SK-N-SH treated with all-trans-retinoic acid at 6 μM for 48 hours (cell line): ENCODE measurements at regions not wholly inside any gene's neighbourhood (a gene's known extent, or its start where the extent isn't known, plus 50 kb on each side); places are given as distances from the start of the nearest gene placed in this dataset.
A peak's percentile ranks its signal among the peaks of the same experiment; 100 is the strongest.

Experiments used
- ATAC-seq: fragments of 200-7000 bp; cut with Tn5 transposase; 3 replicates; pipeline ENCODE4 v1.9.1; 2020; ENCODE audit warnings: mild to moderate bottlenecking, moderate library complexity
- ARNTL ChIP-seq: fragments of 450-650 bp; formaldehyde crosslinking; IDR thresholded peaks from 2 replicates; pipeline ENCODE4 v1.5.0; 2020; ENCODE audit warnings: low read depth, mild to moderate bottlenecking, moderate library complexity, borderline replicate concordance
- BACH2 ChIP-seq: fragments of 250-450 bp; sonication (Bioruptor Pico); IDR thresholded peaks from 2 replicates; pipeline ENCODE4 v1.9.0; 2021; ENCODE audit warnings: mild to moderate bottlenecking, borderline replicate concordance
- CREB5 ChIP-seq: fragments of 250-450 bp; sonication (Bioruptor Pico); IDR thresholded peaks from 2 replicates; pipeline ENCODE4 v1.5.1; 2020; ENCODE audit warnings: low read depth, mild to moderate bottlenecking, moderate library complexity
- CSDC2 ChIP-seq: fragments of 250-450 bp; sonication (Bioruptor Pico); IDR thresholded peaks from 2 replicates; pipeline ENCODE4 v1.5.0; 2020; ENCODE audit warnings: mild to moderate bottlenecking, moderate library complexity
- CSRNP3 ChIP-seq: fragments of 250-450 bp; sonication (Bioruptor Pico); IDR thresholded peaks from 2 replicates; pipeline ENCODE4 v1.5.1; 2021; ENCODE audit warnings: mild to moderate bottlenecking, moderate library complexity
- ESRRG ChIP-seq: fragments of 250-450 bp; sonication (Bioruptor Pico); IDR thresholded peaks from 2 replicates; pipeline ENCODE4 v1.6.1; 2021; ENCODE audit warnings: mild to moderate bottlenecking
- GLIS3 ChIP-seq: fragments of 250-450 bp; sonication (Bioruptor Pico); IDR thresholded peaks from 2 replicates; pipeline ENCODE4 v1.5.0; 2020; ENCODE audit warnings: mild to moderate bottlenecking, moderate library complexity
- ISL1 ChIP-seq: fragments of 250-450 bp; sonication (Bioruptor Pico); IDR thresholded peaks from 2 replicates; pipeline ENCODE4 v2.1.2; 2022; ENCODE audit warnings: mild to moderate bottlenecking, moderate library complexity
- OSR1 ChIP-seq: fragments of 250-450 bp; sonication (Bioruptor Pico); IDR thresholded peaks from 2 replicates; pipeline ENCODE4 v1.8.0; 2022; ENCODE audit warnings: moderate library complexity, mild to moderate bottlenecking, inconsistent platforms
- PPARA ChIP-seq: fragments of 250-450 bp; sonication (Bioruptor Pico); IDR thresholded peaks from 2 replicates; pipeline ENCODE4 v1.5.0; 2020; ENCODE audit warnings: mild to moderate bottlenecking, borderline replicate concordance
- RARB ChIP-seq: fragments of 250-450 bp; sonication (Bioruptor Pico); IDR thresholded peaks from 2 replicates; pipeline ENCODE4 v1.8.0; 2021; ENCODE audit warnings: mild to moderate bottlenecking, moderate library complexity
- SNAI2 ChIP-seq: fragments of 250-450 bp; sonication (Bioruptor Pico); IDR thresholded peaks from 2 replicates; pipeline ENCODE4 v1.5.0; 2020; ENCODE audit warnings: mild to moderate bottlenecking, moderate library complexity
- TCF4 ChIP-seq: fragments of 250-450 bp; sonication (Bioruptor Pico); IDR thresholded peaks from 2 replicates; pipeline ENCODE4 v1.8.0; 2021; ENCODE audit warnings: mild to moderate bottlenecking, moderate library complexity, borderline replicate concordance
- TOX ChIP-seq: fragments of 250-450 bp; sonication (Bioruptor Pico); IDR thresholded peaks from 2 replicates; pipeline ENCODE4 v1.8.0; 2021; ENCODE audit warnings: mild to moderate bottlenecking, moderate library complexity, borderline replicate concordance
- TSHZ2 ChIP-seq: fragments of 250-450 bp; sonication (Bioruptor Pico); IDR thresholded peaks from 2 replicates; pipeline ENCODE4 v1.5.0; 2020; ENCODE audit warnings: mild to moderate bottlenecking, moderate library complexity
- ZC3H10 ChIP-seq: fragments of 250-450 bp; sonication (Bioruptor Pico); IDR thresholded peaks from 2 replicates; pipeline ENCODE4 v1.5.1; 2021; ENCODE audit warnings: mild to moderate bottlenecking, moderate library complexity
- ZFP3 ChIP-seq: fragments of 250-450 bp; sonication (Bioruptor Pico); IDR thresholded peaks from 2 replicates; pipeline ENCODE4 v1.5.0; 2020; ENCODE audit warnings: mild to moderate bottlenecking, moderate library complexity
- ZFP30 ChIP-seq: fragments of 450-650 bp; formaldehyde crosslinking; IDR thresholded peaks from 2 replicates; pipeline ENCODE4 v1.5.0; 2022; ENCODE audit warnings: mild to moderate bottlenecking, moderate library complexity
- ZNF565 ChIP-seq: fragments of 450-650 bp; formaldehyde crosslinking; conservative IDR thresholded peaks from 2 replicates; pipeline ENCODE4 v1.5.0; 2020; ENCODE audit warnings: low read depth, mild to moderate bottlenecking, moderate library complexity
- ZNF70 ChIP-seq: fragments of 450-650 bp; formaldehyde crosslinking; IDR thresholded peaks from 2 replicates; pipeline ENCODE4 v1.5.0; 2020; ENCODE audit warnings: mild to moderate bottlenecking, moderate library complexity
- ZNF8 ChIP-seq: fragments of 450-650 bp; formaldehyde crosslinking; IDR thresholded peaks from 2 replicates; pipeline ENCODE4 v1.5.0; 2020; ENCODE audit warnings: mild to moderate bottlenecking, moderate library complexity
- TF ChIP-seq, protein P1 (sequence below): fragments of 250-450 bp; sonication (Bioruptor Pico); IDR thresholded peaks from 2 replicates; pipeline ENCODE4 v1.8.0; 2021; ENCODE audit warnings: low read depth, mild to moderate bottlenecking, moderate library complexity, borderline replicate concordance
- TF ChIP-seq, protein P2 (sequence below): fragments of 250-450 bp; sonication (Bioruptor Pico); IDR thresholded peaks from 2 replicates; pipeline ENCODE4 v1.8.0; 2020; ENCODE audit warnings: mild to moderate bottlenecking, moderate library complexity, borderline replicate concordance

DNA sequence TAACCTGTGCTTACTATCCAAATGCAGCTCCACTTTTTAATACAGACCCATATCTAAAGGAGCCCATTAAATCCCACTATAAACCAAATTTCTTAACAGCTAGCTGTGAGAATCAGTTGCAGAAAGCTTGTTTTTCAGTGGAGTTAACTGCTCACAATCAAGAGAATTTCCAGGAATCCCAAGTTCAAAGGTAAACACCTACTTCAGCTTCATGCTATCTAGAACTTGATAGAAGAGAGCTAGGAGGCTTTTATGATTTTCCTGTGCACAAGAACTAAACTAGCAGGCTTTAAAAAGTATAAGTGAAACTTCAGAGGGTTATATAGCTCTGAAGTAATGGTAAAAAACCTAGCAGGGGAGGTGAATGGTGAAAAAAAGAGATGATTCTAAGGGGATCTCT lies 96.2 kb upstream of the PABPC4L start (continued):
- no peak for TF ChIP-seq OSR1

DNA sequence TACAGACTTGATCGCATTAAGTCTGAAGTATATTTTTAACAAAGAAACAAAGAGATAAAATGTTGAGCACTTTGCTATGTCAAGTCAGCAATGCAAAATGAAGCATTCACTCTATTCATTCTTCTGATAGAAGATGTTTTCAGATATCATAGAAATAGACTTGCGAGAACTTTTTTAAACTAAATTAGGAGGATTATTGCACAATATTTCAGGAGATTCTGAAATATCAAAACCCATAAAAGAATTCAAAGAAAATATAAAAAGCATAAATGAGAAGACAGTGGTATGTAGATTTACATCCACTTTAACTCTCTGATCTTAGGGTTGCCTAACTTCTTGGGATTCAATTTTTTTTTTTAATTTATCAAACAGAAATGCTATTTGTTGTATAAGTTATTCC lies 81.1 kb upstream of the PABPC4L start:
- TF ChIP-seq TCF4 (CRISPR knock-in tag) (no peak), CSRNP3 (CRISPR knock-in tag) (no peak), ZFP30 (CRISPR knock-in tag) (no peak), TSHZ2 (CRISPR knock-in tag) (no peak), ZNF8 (CRISPR knock-in tag) (no peak)
- no peak for ATAC-seq

DNA sequence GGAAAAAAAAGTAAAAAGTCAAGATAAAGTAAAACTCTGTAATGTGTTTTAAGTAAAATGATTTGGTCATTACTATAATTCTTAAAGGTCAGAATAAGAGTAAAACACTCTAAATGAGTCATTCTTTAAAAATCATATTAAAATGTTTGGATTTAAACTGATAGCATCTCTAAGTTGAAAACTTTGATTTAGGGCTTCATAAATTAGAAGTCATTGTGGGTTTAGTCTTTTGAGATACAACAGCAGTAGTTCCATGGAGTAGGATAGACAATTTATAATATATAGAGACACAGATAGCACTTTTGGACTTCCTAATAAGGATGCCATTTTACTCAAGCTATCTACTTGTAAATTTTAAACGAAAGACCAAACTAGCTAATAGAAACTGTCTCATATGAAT lies 77.1 kb upstream of the PABPC4L start:
- peak; percentile 88 for ATAC-seq

More for the DNA sequence above, 77.1 kb upstream of the PABPC4L start:
- TF ChIP-seq SNAI2 (CRISPR knock-in tag) (no peak), BACH2 (CRISPR knock-in tag) (no peak), TSHZ2 (CRISPR knock-in tag) (no peak), ZC3H10 (CRISPR knock-in tag) (peak; percentile 97), ZNF565 (no peak), CSRNP3 (CRISPR knock-in tag) (no peak; the same call in 1 of the 2 replicates), ZFP30 (CRISPR knock-in tag) (no peak), PPARA (CRISPR knock-in tag) (no peak), ARNTL (CRISPR knock-in tag) (no peak), ESRRG (CRISPR knock-in tag) (no peak), RARB (CRISPR knock-in tag) (peak; percentile 94), CREB5 (CRISPR knock-in tag) (no peak), TOX (CRISPR knock-in tag) (peak; percentile 99), ZFP3 (CRISPR knock-in tag) (no peak), OSR1 (no peak), GLIS3 (CRISPR knock-in tag) (no peak), CSDC2 (no peak), ZNF70 (CRISPR knock-in tag) (no peak), ISL1 (CRISPR knock-in tag) (peak; percentile 95)
- TF ChIP-seq, protein P1, sequence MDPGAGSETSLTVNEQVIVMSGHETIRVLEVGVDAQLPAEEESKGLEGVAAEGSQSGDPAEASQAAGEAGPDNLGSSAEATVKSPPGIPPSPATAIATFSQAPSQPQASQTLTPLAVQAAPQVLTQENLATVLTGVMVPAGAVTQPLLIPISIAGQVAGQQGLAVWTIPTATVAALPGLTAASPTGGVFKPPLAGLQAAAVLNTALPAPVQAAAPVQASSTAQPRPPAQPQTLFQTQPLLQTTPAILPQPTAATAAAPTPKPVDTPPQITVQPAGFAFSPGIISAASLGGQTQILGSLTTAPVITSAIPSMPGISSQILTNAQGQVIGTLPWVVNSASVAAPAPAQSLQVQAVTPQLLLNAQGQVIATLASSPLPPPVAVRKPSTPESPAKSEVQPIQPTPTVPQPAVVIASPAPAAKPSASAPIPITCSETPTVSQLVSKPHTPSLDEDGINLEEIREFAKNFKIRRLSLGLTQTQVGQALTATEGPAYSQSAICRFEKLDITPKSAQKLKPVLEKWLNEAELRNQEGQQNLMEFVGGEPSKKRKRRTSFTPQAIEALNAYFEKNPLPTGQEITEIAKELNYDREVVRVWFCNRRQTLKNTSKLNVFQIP: peak; percentile 93; the same call in 1 of the 2 replicates
- TF ChIP-seq, protein P2, sequence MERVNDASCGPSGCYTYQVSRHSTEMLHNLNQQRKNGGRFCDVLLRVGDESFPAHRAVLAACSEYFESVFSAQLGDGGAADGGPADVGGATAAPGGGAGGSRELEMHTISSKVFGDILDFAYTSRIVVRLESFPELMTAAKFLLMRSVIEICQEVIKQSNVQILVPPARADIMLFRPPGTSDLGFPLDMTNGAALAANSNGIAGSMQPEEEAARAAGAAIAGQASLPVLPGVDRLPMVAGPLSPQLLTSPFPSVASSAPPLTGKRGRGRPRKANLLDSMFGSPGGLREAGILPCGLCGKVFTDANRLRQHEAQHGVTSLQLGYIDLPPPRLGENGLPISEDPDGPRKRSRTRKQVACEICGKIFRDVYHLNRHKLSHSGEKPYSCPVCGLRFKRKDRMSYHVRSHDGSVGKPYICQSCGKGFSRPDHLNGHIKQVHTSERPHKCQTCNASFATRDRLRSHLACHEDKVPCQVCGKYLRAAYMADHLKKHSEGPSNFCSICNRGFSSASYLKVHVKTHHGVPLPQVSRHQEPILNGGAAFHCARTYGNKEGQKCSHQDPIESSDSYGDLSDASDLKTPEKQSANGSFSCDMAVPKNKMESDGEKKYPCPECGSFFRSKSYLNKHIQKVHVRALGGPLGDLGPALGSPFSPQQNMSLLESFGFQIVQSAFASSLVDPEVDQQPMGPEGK (CRISPR knock-in tag): peak; percentile 94
